Cardiac fibroblast (primary cell): ENCODE measurements at regions not wholly inside any gene's neighbourhood (a gene's known extent, or its start where the extent isn't known, plus 50 kb on each side); places are given as distances from the start of the nearest gene placed in this dataset.

Source experiments
- DNase-seq, 2 donors: peaks; one replicate each; pipeline versions ENCODE4 v3.0.0 to v3.0.0-alpha.2; 2010; ENCODE audit warnings: low read depth in 2 of 2
- H3K4me3 ChIP-seq, 2 donors: replicated peaks in 1 of 2; 1 replicate in 1 of 2; 2 replicates in 1 of 2; pipeline ENCODE4 v1.5.1; 2011; ENCODE audit warnings: low read depth in 2 of 2, low read length in 2 of 2, mild to moderate bottlenecking in 2 of 2, moderate library complexity in 1 of 2
- TF ChIP-seq, protein P1 (sequence below): IDR thresholded peaks from one replicate; pipeline ENCODE4 v1.5.1; 2011; ENCODE audit warnings: low read depth, mild to moderate bottlenecking, low read length, inconsistent platforms

DNA sequence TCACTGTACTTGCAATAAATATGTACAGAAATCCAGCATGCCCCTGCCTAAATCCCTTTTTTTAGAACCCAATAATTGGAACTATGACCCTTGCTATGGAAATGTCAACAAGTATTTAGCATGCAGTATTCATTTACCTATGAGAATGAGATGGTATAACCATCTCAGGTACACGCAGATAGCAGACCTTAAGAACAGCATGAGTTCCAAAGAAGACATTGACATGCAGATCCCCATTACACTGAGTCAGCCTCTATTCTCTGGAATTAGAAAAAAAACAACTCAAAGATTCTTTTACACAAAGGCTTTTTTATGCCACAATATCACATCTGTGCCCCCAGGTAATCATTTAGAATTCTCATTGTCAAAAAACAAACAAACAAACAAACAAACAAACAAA is 325.6 kb upstream of the TLE4 start:
- no peak for DNase-seq
- H3K4me3 ChIP-seq, result no peak overlapping the region
- TF ChIP-seq, protein P1, sequence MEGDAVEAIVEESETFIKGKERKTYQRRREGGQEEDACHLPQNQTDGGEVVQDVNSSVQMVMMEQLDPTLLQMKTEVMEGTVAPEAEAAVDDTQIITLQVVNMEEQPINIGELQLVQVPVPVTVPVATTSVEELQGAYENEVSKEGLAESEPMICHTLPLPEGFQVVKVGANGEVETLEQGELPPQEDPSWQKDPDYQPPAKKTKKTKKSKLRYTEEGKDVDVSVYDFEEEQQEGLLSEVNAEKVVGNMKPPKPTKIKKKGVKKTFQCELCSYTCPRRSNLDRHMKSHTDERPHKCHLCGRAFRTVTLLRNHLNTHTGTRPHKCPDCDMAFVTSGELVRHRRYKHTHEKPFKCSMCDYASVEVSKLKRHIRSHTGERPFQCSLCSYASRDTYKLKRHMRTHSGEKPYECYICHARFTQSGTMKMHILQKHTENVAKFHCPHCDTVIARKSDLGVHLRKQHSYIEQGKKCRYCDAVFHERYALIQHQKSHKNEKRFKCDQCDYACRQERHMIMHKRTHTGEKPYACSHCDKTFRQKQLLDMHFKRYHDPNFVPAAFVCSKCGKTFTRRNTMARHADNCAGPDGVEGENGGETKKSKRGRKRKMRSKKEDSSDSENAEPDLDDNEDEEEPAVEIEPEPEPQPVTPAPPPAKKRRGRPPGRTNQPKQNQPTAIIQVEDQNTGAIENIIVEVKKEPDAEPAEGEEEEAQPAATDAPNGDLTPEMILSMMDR, result no peak

DNA sequence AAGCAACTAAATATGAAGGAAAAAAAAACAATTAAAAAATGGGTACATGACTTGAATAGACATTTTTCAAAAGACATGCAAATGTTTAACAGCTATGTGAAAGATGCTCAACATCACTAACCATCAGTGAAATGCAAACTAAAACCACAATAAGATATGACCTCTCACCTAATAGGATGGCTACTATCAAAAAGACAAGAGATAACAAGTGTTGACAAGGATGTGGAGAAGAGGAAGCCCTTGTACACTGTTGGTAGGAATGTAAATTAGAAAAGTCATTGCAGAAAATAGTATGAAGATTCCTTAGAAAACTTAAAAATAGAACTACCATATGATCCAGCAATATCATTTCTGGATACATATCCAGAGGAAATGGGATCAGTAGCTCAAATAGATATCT is 324.7 kb upstream of the TLE4 start:
- DNase-seq, result no peak
- no peak overlapping the region for H3K4me3 ChIP-seq
- TF ChIP-seq, protein P1, result no peak

DNA sequence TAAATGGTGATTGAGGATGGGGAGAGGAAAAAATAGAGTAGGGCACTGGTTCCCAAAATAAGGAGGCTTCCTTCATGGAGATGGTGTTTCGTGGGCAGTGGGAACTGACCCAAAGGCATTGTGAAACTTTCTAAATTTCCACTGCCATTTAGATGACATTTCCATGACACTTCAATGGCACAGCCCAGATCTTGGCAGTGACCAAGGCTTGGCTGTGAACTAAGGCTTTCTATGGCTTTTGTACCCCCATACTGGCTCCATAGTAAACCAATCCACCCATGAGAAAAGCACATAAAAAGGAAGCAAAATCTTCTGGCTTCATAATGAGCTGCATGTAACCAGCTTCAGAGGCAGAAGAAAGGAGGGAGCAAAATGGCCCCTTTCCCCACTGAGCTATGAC is 321.0 kb upstream of the TLE4 start:
- TF ChIP-seq, protein P1, result no peak
- no peak overlapping the region for H3K4me3 ChIP-seq
- DNase-seq, result no peak

- DNase-seq, result peak in 1 of 2 donors; percentile 13
- no peak overlapping the region for H3K4me3 ChIP-seq
- TF ChIP-seq, protein P1, result peak; percentile 19
Measured at GRCh38 chr9:79254900-79255650, 316.7 kb upstream of the TLE4 start.

- H3K4me3 ChIP-seq, result no peak overlapping the region
- no peak for DNase-seq
- TF ChIP-seq, protein P1, result no peak
Measured at GRCh38 chr9:79255651-79256260, 316.0 kb upstream of the TLE4 start.

GRCh38 chr9:79256691-79257213 is 315.0 kb upstream of the TLE4 start:
- no peak overlapping the region for H3K4me3 ChIP-seq
- peak; percentile 11 to 29 for DNase-seq
- TF ChIP-seq, protein P1, result no peak
